Gastrocnemius medialis (tissue), 4 donors: ENCODE measurements at regions not wholly inside any gene's neighbourhood (a gene's known extent, or its start where the extent isn't known, plus 50 kb on each side); places are given as distances from the start of the nearest gene placed in this dataset.

Source experiments
- ATAC-seq, 2 donors: fragments of 150-250 bp; one replicate each; pipeline ENCODE4 v1.9.1; 2016
- DNase-seq, 2 donors: peaks; one replicate each; pipeline ENCODE4 v3.0.0-alpha.2; 2019
- H3K27ac ChIP-seq, 4 donors: fragments of 200-600 bp; sonication (generic); 1 replicate in 1 of 4; 2 replicates in 3 of 4; pipeline ENCODE4 v1.5.1; 2016 to 2018; ENCODE audit warnings: mild to moderate bottlenecking in 2 of 4, moderate library complexity in 1 of 4
- H3K27me3 ChIP-seq, 3 donors: fragments of 200-600 bp; sonication (generic) in 2 of 3; 1 replicate in 1 of 3; 2 replicates in 2 of 3; pipeline versions ENCODE4 v1.5.1 to v1.6.0; 2016 to 2019; ENCODE audit warnings: mild to moderate bottlenecking in 1 of 3, moderate library complexity in 1 of 3
- H3K36me3 ChIP-seq, 2 donors: fragments of 200-600 bp; sonication (generic) in 1 of 2; one replicate each; pipeline ENCODE4 v1.5.1; 2017 to 2018
- H3K4me1 ChIP-seq, 2 donors: fragments of 200-600 bp; sonication (generic) in 1 of 2; one replicate each; pipeline ENCODE4 v1.5.1; 2016 to 2017; ENCODE audit warnings: mild to moderate bottlenecking in 2 of 2
- H3K4me3 ChIP-seq, 4 donors: fragments of 200-600 bp; sonication (generic) in 3 of 4; 1 replicate in 1 of 4; 2 replicates in 3 of 4; pipeline ENCODE4 v1.5.1; 2016 to 2019; ENCODE audit warnings: mild to moderate bottlenecking in 2 of 4
- H3K9me3 ChIP-seq, 3 donors: fragments of 200-600 bp; sonication (generic) in 2 of 3; 1 replicate in 1 of 3; 2 replicates in 2 of 3; pipeline ENCODE4 v1.5.1; 2016 to 2019
- POLR2A ChIP-seq, 2 donors: fragments of 450-650 bp; IDR thresholded peaks; one replicate each; pipeline ENCODE4 v1.6.1; 2017; ENCODE audit warnings: antibody characterized with exemption in 2 of 2, mild to moderate bottlenecking in 2 of 2, moderate library complexity in 2 of 2
- in situ Hi-C, 4 donors: fragments of 200-750 bp; cut with MboI; loops; one replicate each; pipeline versions ENCODE4 v1.15.0 to v1.8.0; 2017; ENCODE audit warnings: low sequenced_read_pairs in 4 of 4
- intact Hi-C: fragments of 100-400 bp; cut with DNase I; formaldehyde crosslinking; loops from one replicate; pipeline ENCODE4 v1.15.1; 2023; ENCODE audit warnings: low total_unique reads
- TF ChIP-seq, protein P1 (sequence below), 5 experiments: fragments of 450-650 bp in 3 of 5; fragments of 200-600 bp in 2 of 5; sonication (generic) in 2 of 5; IDR thresholded peaks in 4 of 5; conservative IDR thresholded peaks in 1 of 5; 1 replicate in 4 of 5; 2 replicates in 1 of 5; pipeline ENCODE4 v1.5.1; 2016 to 2019; ENCODE audit warnings: antibody characterized with exemption in 5 of 5, mild to moderate bottlenecking in 3 of 5, moderate library complexity in 3 of 5

DNA sequence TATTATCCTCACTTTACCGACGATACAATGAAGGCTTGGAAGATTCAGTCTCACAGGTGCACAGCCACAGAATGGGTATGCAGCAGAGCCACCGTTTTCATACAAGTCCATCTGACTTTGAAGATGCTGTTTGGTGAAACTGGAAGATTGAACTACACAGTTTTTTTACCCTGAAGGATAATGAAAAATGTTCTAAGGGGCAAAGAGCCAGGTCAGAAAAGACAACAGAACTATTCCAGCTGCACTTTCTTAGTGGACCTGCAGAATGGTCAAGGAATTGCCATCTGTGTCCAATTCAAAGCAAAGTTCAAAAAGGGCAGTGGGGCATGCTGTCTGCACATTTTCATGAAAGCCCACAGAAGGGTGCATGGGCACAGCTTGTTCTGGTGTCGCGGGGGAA, 127.6 kb upstream of the PDZRN3 start:
- in situ Hi-C loops (no loop called here), intact Hi-C loops (no loop called here)
- Histone ChIP-seq H3K4me1 (no peaks in the 10 kb centered on the region), H3K27me3 (no peaks in the 10 kb centered on the region), H3K36me3 (no peaks in the 10 kb centered on the region), H3K27ac (no peak overlapping the region), H3K9me3 (no peaks in the 10 kb centered on the region), H3K4me3 (no peak overlapping the region)
- TF ChIP-seq, protein P1, sequence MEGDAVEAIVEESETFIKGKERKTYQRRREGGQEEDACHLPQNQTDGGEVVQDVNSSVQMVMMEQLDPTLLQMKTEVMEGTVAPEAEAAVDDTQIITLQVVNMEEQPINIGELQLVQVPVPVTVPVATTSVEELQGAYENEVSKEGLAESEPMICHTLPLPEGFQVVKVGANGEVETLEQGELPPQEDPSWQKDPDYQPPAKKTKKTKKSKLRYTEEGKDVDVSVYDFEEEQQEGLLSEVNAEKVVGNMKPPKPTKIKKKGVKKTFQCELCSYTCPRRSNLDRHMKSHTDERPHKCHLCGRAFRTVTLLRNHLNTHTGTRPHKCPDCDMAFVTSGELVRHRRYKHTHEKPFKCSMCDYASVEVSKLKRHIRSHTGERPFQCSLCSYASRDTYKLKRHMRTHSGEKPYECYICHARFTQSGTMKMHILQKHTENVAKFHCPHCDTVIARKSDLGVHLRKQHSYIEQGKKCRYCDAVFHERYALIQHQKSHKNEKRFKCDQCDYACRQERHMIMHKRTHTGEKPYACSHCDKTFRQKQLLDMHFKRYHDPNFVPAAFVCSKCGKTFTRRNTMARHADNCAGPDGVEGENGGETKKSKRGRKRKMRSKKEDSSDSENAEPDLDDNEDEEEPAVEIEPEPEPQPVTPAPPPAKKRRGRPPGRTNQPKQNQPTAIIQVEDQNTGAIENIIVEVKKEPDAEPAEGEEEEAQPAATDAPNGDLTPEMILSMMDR (IDR thresholded peaks at IDR 0.05 in 4 of 5, conservative IDR thresholded peaks at IDR 0.05 in 1 of 5) = no peak
- TF ChIP-seq POLR2A (IDR thresholded peaks at IDR 0.05) = no peak
- DNase-seq (no peak), ATAC-seq (no peak)

DNA sequence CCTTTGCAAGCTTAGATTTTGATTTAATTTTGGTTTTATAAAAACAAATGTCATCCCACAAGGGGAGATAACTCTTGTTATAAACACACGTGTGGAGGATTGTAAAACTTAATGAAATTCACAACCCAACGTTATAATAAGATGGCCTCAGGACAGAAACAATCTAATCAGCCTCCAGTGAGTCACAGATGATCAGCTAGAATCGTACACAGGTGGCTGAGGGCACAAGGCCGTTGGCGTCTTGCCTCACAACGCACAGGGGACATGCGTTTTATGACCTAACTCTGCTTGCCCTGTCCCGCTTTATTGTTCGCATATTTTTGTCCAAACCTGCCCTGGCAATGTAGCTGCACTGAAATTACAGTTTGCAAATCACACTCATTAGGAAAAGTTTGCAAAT, 121.9 kb upstream of the PDZRN3 start:
- no peak overlapping the region for H3K27ac ChIP-seq
- no peaks in the 10 kb centered on the region for H3K9me3 ChIP-seq
- DNase-seq (no peak), ATAC-seq (no peak)
- no peaks in the 10 kb centered on the region for H3K27me3 ChIP-seq
- intact Hi-C loops (no loop called here), in situ Hi-C loops (loop anchor here in 1 of 4 donors (25.0 kb wide), 1 partner anchor 234 kb away; no protein-coding TSS in a partner anchor)
- no peaks in the 10 kb centered on the region for H3K4me1 ChIP-seq
- no peaks in the 10 kb centered on the region for H3K36me3 ChIP-seq
- TF ChIP-seq POLR2A (IDR thresholded peaks at IDR 0.05) = no peak
- TF ChIP-seq, protein P1 (IDR thresholded peaks at IDR 0.05 in 4 of 5, conservative IDR thresholded peaks at IDR 0.05 in 1 of 5) = no peak
- no peak overlapping the region for H3K4me3 ChIP-seq

DNA sequence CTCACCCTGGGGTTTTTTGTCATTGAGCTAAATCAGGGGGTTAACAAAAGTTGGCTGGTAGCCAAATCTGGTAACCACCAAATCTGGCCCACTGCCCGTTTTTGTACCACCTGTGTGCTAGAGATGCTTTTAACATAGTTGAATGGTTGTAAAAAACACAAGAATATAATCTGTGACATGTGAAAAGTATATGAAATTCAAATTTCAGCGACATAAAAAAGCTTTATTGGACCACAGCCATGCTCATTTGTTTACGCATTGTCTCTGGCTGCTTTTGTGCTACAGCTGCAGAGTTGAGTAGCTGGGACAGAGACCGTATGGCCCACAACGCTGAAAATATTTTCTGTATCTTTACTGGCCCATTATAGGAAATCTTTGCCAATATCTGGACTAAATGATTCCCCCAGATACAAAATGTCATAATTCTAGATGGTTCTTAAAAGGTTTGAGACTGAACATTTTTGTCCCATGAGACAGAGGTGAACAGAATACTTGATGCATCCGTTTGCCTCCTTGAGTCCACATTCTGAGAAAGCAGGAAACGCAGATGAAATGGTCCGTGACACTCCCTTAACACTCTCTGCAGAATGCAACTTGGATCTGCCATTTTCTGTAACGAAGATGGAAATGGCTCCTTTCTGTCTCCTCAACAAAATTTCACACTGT, 120.9 kb upstream of the PDZRN3 start:
- ATAC-seq = no peak
- in situ Hi-C loops = loop anchor here in 1 of 4 donors (25.0 kb wide), 1 partner anchor 233 kb away; no protein-coding TSS in a partner anchor

DNA sequence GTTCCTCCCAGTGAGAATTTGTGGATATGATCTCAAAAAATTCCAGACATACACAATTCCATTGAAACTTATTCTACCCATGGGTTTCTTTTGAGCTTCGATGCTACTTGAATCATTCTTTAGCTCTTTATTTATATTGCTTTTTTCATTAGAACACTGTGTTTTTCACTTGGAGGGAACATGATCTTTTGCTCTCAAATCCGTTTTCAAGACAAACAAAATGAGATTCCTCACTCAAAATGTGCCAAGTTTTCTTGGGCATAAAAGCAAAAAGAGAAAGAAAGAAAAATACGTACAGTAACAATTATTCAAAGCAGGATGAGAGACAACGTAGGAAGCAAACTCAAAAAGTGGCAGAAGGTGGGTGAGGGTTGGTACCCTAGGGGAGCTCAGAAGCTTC, 118.8 kb upstream of the PDZRN3 start:
- DNase-seq = no peak
- Histone ChIP-seq H3K4me1 (no peaks in the 10 kb centered on the region), H3K9me3 (no peaks in the 10 kb centered on the region), H3K27me3 (no peaks in the 10 kb centered on the region), H3K36me3 (no peaks in the 10 kb centered on the region), H3K27ac (peak overlapping the region in 1 of 4 donors; percentile 0), H3K4me3 (no peak overlapping the region)
- in situ Hi-C loops (loop anchor here in 1 of 4 donors (25.0 kb wide), 1 partner anchor 231 kb away; no protein-coding TSS in a partner anchor), intact Hi-C loops (no loop called here)
- peak in 1 of 2 donors; percentile 23 for ATAC-seq
- TF ChIP-seq, protein P1 (IDR thresholded peaks at IDR 0.05 in 4 of 5, conservative IDR thresholded peaks at IDR 0.05 in 1 of 5) = no peak
- no peak for TF ChIP-seq POLR2A (IDR thresholded peaks at IDR 0.05)

More for the DNA sequence above, 120.9 kb upstream of the PDZRN3 start:
- H3K4me3 ChIP-seq = no peak overlapping the region
- no peaks in the 10 kb centered on the region for H3K4me1 ChIP-seq
- intact Hi-C loops = no loop called here
- no peak for DNase-seq
- TF ChIP-seq POLR2A (IDR thresholded peaks at IDR 0.05) = no peak
- TF ChIP-seq, protein P1 (IDR thresholded peaks at IDR 0.05 in 4 of 5, conservative IDR thresholded peaks at IDR 0.05 in 1 of 5) = no peak
- no peaks in the 10 kb centered on the region for H3K9me3 ChIP-seq
- no peak overlapping the region for H3K27ac ChIP-seq
- no peaks in the 10 kb centered on the region for H3K36me3 ChIP-seq
- H3K27me3 ChIP-seq = no peaks in the 10 kb centered on the region
